ENCODE measurements at regions not wholly inside any gene's neighbourhood (a gene's known extent, or its start where the extent isn't known, plus 50 kb on each side); places are given as distances from the start of the nearest gene placed in this dataset.

- no peak for TF ChIP-seq CTCF (IDR thresholded peaks at IDR 0.05; ENCODE audit: low read depth, low read length)
- no peak overlapping the region for H3K4me3 ChIP-seq (ENCODE audit: low read depth, low read length)
Observed at GRCh38 chr5:17160756-17161040, 56.7 kb upstream of the BASP1 start.

GRCh38 chr5:17161662-17162061, 55.8 kb upstream of the BASP1 start:
- no peak overlapping the region for H3K4me3 ChIP-seq (ENCODE audit: low read depth, low read length)
- no peak for TF ChIP-seq CTCF (IDR thresholded peaks at IDR 0.05; ENCODE audit: low read depth, low read length)

DNA sequence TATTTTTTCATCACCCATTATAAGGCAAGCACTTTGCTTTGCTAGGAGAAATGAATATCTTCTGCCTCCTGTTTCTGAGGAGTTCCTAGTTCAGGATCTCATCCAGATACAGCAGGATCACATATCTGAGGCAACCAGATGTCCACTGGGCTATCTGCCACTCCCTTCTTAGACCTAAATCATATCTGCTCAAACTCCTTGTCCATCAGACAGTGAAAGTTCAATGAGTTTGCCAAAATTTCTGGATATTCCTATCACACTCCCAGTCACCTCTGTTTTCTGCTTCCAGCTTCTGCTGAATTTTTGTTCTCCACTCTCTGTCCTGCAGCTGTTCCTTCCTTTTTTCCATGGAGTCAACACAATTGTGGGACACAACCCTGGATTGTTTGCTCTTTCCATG, 54.2 kb upstream of the BASP1 start:
- TF ChIP-seq CTCF (IDR thresholded peaks at IDR 0.05; ENCODE audit: low read depth, low read length), result no peak
- no peak overlapping the region for H3K4me3 ChIP-seq (ENCODE audit: low read depth, low read length)

- TF ChIP-seq CTCF (IDR thresholded peaks at IDR 0.05; ENCODE audit: low read depth, low read length), result no peak
- H3K4me3 ChIP-seq (ENCODE audit: low read depth, low read length), result no peak overlapping the region
Observed at GRCh38 chr5:17167171-17167891, 50.1 kb upstream of the BASP1 start.
